ENCODE measurements at regions not wholly inside any gene's neighbourhood (a gene's known extent, or its start where the extent isn't known, plus 50 kb on each side); places are given as distances from the start of the nearest gene placed in this dataset.

GRCh38 chr6:20291764-20292580 lies 79.7 kb upstream of the MBOAT1 start:
- DNase-seq (ENCODE audit: low read depth in 1 of 2, low spot score in 2 of 2): peak; percentile 82
- Histone ChIP-seq H3K4me1 (replicated peaks) (peaks cover 5% of the 10 kb centered on the region; the same call in 1 of the 2 replicates), H3K9me3 (replicated peaks) (no peaks in the 10 kb centered on the region), H3K4me3 (no peak overlapping the region), H3K27me3 (replicated peaks) (no peaks in the 10 kb centered on the region), H3K36me3 (no peaks in the 10 kb centered on the region), H3K27ac (no peak overlapping the region)

DNA sequence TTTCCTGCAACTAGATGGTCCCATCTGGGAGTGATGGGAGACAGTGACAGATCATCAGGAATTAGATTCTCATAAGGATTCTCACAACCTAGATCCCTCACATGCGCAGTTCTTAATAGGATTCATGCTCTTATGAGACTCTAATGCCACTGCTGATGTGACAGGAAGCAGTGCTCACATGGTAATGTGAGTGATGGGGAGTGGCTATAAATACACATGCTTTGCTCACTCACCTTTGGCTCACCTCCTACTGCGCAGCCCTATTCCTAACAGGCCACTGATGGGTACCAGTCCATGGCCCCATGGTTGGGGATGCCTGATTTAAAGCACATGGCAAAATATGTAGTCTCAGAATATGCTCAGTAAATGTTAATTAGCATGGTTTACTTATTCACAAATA lies 80.6 kb upstream of the MBOAT1 start:
- H3K36me3 ChIP-seq: no peaks in the 10 kb centered on the region
- no peak overlapping the region for H3K27ac ChIP-seq
- no peaks in the 10 kb centered on the region for H3K27me3 ChIP-seq (replicated peaks)
- H3K4me3 ChIP-seq: no peak overlapping the region
- no peak for DNase-seq (ENCODE audit: low read depth in 1 of 2, low spot score in 2 of 2)
- H3K4me1 ChIP-seq (replicated peaks): peaks cover 5% of the 10 kb centered on the region; the same call in 1 of the 2 replicates
- no peaks in the 10 kb centered on the region for H3K9me3 ChIP-seq (replicated peaks)

DNA sequence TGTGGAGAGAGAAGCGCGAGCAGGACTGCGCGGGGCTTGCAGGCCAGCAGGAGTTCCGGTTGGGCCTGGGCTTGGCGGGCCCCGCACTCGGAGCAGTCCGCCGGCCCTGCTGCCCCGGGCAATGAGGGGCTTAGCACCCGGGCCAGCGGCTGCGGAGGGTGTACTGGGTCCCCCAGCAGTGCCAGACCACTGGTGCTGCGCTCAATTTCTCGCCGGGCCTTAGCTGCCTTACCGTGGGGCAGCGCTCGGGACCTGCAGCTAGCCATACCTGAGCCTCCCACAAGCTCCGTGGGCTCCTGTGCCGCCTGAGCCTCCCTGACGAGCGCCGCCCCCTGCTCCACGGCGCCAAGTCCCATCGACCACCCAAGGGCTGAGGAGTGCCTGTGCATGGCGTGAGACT lies 89.0 kb upstream of the MBOAT1 start:
- no peak overlapping the region for H3K4me3 ChIP-seq
- H3K4me1 ChIP-seq (replicated peaks): no peaks in the 10 kb centered on the region
- H3K27me3 ChIP-seq (replicated peaks): no peaks in the 10 kb centered on the region
- no peak for DNase-seq (ENCODE audit: low read depth in 1 of 2, low spot score in 2 of 2)
- no peaks in the 10 kb centered on the region for H3K36me3 ChIP-seq
- no peak overlapping the region for H3K27ac ChIP-seq
- no peaks in the 10 kb centered on the region for H3K9me3 ChIP-seq (replicated peaks)

GRCh38 chr6:20302168-20302567 lies 89.9 kb upstream of the MBOAT1 start:
- Histone ChIP-seq H3K4me1 (replicated peaks) (no peaks in the 10 kb centered on the region), H3K4me3 (no peak overlapping the region), H3K27me3 (replicated peaks) (no peaks in the 10 kb centered on the region), H3K9me3 (replicated peaks) (no peaks in the 10 kb centered on the region), H3K27ac (no peak overlapping the region), H3K36me3 (no peaks in the 10 kb centered on the region)
- no peak for DNase-seq (ENCODE audit: low read depth in 1 of 2, low spot score in 2 of 2)

DNA sequence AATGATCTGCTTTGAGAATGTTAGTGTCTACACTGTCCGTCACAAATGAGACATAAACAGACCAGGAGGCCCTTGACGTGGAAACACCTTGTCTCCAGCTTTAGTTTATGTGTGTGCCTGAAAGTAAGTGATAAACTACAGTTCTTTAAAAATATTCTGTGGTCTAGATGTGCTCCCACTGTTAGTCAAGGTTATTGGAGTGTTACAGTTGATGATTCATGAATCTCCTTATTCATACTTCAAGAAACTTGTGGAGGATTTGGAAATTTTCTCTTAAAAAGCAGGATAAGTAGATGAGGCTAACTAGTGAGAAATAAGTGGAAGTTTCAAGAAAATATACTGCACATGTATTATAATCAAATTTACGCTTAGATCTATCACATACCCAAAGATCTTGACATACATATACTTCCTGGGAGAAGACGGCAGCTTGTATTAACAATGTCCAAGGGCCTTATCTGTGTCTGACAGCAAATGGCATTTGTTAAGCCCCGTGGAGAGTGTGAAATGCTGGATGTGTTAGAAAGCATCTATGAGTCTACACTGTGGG lies 90.5 kb upstream of the MBOAT1 start:
- H3K36me3 ChIP-seq: no peaks in the 10 kb centered on the region
- DNase-seq (ENCODE audit: low read depth in 1 of 2, low spot score in 2 of 2): no peak
- no peaks in the 10 kb centered on the region for H3K27me3 ChIP-seq (replicated peaks)
- H3K9me3 ChIP-seq (replicated peaks): no peaks in the 10 kb centered on the region
- H3K27ac ChIP-seq: no peak overlapping the region
- no peak overlapping the region for H3K4me3 ChIP-seq
- no peaks in the 10 kb centered on the region for H3K4me1 ChIP-seq (replicated peaks)

- Histone ChIP-seq H3K27ac (no peak overlapping the region), H3K36me3 (no peaks in the 10 kb centered on the region), H3K9me3 (replicated peaks) (no peaks in the 10 kb centered on the region), H3K27me3 (replicated peaks) (0 out of 2 replicates have a peak, but pooled peaks cover 4% of the 10 kb centered on the region), H3K4me1 (replicated peaks) (no peaks in the 10 kb centered on the region), H3K4me3 (no peak overlapping the region)
- no peak for DNase-seq (ENCODE audit: low read depth in 1 of 2, low spot score in 2 of 2)
These were observed 94.2 kb upstream of the MBOAT1 start for GRCh38 chr6:20306491-20306890.

DNA sequence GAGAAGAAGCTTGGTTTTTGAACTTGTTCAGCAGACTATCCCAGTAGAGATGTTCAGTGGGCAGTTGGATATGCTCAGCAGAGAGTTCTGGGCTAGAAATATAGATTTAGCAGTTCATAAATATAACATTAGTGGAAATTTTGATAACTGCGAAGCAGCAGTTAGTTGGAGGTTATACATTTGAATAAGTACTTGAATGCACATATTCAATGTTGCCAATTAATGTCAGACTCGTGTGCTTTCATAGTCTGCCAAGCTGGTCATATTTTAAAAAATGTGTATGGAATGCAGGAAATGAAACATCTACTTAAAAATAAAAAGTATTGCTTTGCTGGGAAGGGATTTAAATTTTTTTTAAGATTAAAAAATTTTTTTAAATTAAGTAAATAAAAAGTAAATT lies 92.5 kb upstream of the E2F3 start:
- Histone ChIP-seq H3K9me3 (replicated peaks) (no peaks in the 10 kb centered on the region), H3K27ac (no peak overlapping the region), H3K4me1 (replicated peaks) (no peaks in the 10 kb centered on the region), H3K36me3 (no peaks in the 10 kb centered on the region), H3K27me3 (replicated peaks) (0 out of 2 replicates have a peak, but pooled peaks cover 4% of the 10 kb centered on the region), H3K4me3 (no peak overlapping the region)
- DNase-seq (ENCODE audit: low read depth in 1 of 2, low spot score in 2 of 2): no peak

DNA sequence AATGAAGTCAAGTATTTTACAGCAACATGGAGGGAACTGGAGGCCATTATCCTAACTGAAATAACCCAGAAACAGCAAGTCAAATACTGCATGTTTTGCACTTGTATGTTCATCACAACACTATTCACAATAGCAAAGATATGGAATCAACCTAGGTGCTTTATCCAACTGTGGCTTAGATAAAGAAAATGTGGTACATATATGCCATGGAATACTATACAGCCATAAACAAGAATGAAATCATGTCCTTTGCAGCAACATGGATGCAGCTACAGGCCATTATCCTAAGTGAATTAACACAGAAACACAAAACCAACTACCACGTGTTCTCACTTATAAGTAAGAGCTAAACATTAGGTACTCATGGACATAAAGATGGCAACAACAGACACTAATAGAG lies 91.5 kb upstream of the E2F3 start:
- H3K36me3 ChIP-seq: no peaks in the 10 kb centered on the region
- 0 out of 2 replicates have a peak, but pooled peaks cover 5% of the 10 kb centered on the region for H3K27me3 ChIP-seq (replicated peaks)
- no peak overlapping the region for H3K4me3 ChIP-seq
- DNase-seq (ENCODE audit: low read depth in 1 of 2, low spot score in 2 of 2): no peak
- H3K4me1 ChIP-seq (replicated peaks): no peaks in the 10 kb centered on the region
- no peaks in the 10 kb centered on the region for H3K9me3 ChIP-seq (replicated peaks)
- no peak overlapping the region for H3K27ac ChIP-seq

GRCh38 chr6:20312606-20313005 lies 89.1 kb upstream of the E2F3 start:
- no peaks in the 10 kb centered on the region for H3K4me1 ChIP-seq (replicated peaks)
- DNase-seq (ENCODE audit: low read depth in 1 of 2, low spot score in 2 of 2): no peak
- no peak overlapping the region for H3K27ac ChIP-seq
- no peaks in the 10 kb centered on the region for H3K9me3 ChIP-seq (replicated peaks)
- H3K4me3 ChIP-seq: no peak overlapping the region
- H3K27me3 ChIP-seq (replicated peaks): 0 out of 2 replicates have a peak, but pooled peaks cover 6% of the 10 kb centered on the region
- no peaks in the 10 kb centered on the region for H3K36me3 ChIP-seq

GRCh38 chr6:20313051-20313450 lies 88.6 kb upstream of the E2F3 start:
- H3K9me3 ChIP-seq (replicated peaks): no peaks in the 10 kb centered on the region
- no peak for DNase-seq (ENCODE audit: low read depth in 1 of 2, low spot score in 2 of 2)
- no peaks in the 10 kb centered on the region for H3K36me3 ChIP-seq
- no peak overlapping the region for H3K4me3 ChIP-seq
- H3K4me1 ChIP-seq (replicated peaks): no peaks in the 10 kb centered on the region
- 0 out of 2 replicates have a peak, but pooled peaks cover 6% of the 10 kb centered on the region for H3K27me3 ChIP-seq (replicated peaks)
- no peak overlapping the region for H3K27ac ChIP-seq

- Histone ChIP-seq H3K36me3 (no peaks in the 10 kb centered on the region), H3K4me1 (replicated peaks) (no peaks in the 10 kb centered on the region), H3K9me3 (replicated peaks) (no peaks in the 10 kb centered on the region), H3K27me3 (replicated peaks) (0 out of 2 replicates have a peak, but pooled peaks cover 6% of the 10 kb centered on the region), H3K27ac (no peak overlapping the region), H3K4me3 (no peak overlapping the region)
- no peak for DNase-seq (ENCODE audit: low read depth in 1 of 2, low spot score in 2 of 2)
These were observed 87.6 kb upstream of the E2F3 start for GRCh38 chr6:20313960-20314530.

- Histone ChIP-seq H3K27me3 (replicated peaks) (0 out of 2 replicates have a peak, but pooled peaks cover 6% of the 10 kb centered on the region), H3K4me3 (no peak overlapping the region), H3K27ac (no peak overlapping the region), H3K9me3 (replicated peaks) (no peaks in the 10 kb centered on the region), H3K4me1 (replicated peaks) (no peaks in the 10 kb centered on the region), H3K36me3 (no peaks in the 10 kb centered on the region)
- no peak for DNase-seq (ENCODE audit: low read depth in 1 of 2, low spot score in 2 of 2)
These were observed 86.5 kb upstream of the E2F3 start for GRCh38 chr6:20314866-20315845.

- Histone ChIP-seq H3K9me3 (replicated peaks) (no peaks in the 10 kb centered on the region), H3K27me3 (replicated peaks) (0 out of 2 replicates have a peak, but pooled peaks cover 2% of the 10 kb centered on the region), H3K27ac (no peak overlapping the region), H3K36me3 (no peaks in the 10 kb centered on the region), H3K4me1 (replicated peaks) (no peaks in the 10 kb centered on the region), H3K4me3 (no peak overlapping the region)
- DNase-seq (ENCODE audit: low read depth in 1 of 2, low spot score in 2 of 2): no peak
These were observed 84.2 kb upstream of the E2F3 start for GRCh38 chr6:20317430-20317829.

Data from SJSA1 (cell line).